GM12878 (cell line): ENCODE measurements at regions not wholly inside any gene's neighbourhood (a gene's known extent, or its start where the extent isn't known, plus 50 kb on each side); places are given as distances from the start of the nearest gene placed in this dataset.

Experiments
- ATAC-seq: fragments of 200-7000 bp; cut with Tn5 transposase; 3 replicates; pipeline ENCODE4 v1.9.1; 2020; ENCODE audit warnings: mild to moderate bottlenecking, moderate library complexity
- BruUV-seq: library from RNA; stranded (reverse); fragments of 400-500 nt; replicated peaks from 2 replicates; lab custom pipeline; 2021; lab: Mats Ljungman, UMichigan
- CTCF ChIA-PET: fragments of 300-600 bp; sonication (Branson Sonifier 250); formaldehyde crosslinking; extraction: SDS; loops from one replicate; lab custom pipeline; 2021; ENCODE audit warnings: inconsistent platforms; lab: Yijun Ruan, JAX
- POLR2A ChIA-PET: fragments of 350-600 bp; formaldehyde crosslinking; extraction: SDS; loops from one replicate; lab custom pipeline; 2021; ENCODE audit warnings: inconsistent platforms; lab: Charles Lee
- RAD21 ChIA-PET: fragments of 300-600 bp; sonication (Branson Sonifier 250); formaldehyde crosslinking; loops from one replicate; lab custom pipeline; 2023; ENCODE audit warnings: antibody characterized with exemption; ENCODE audit not compliant: unreplicated experiment; lab: Charles Lee
- SMC1A ChIA-PET: fragments of 300-600 bp; sonication (Branson Sonifier 250); formaldehyde crosslinking; loops from one replicate; lab custom pipeline; 2023; ENCODE audit not compliant: unreplicated experiment, uncharacterized antibody; lab: Charles Lee
- DNase-seq: peaks from one replicate; pipeline ENCODE4 v3.0.0-alpha.2; 2011; ENCODE audit warnings: low read depth, low spot score
- FAIRE-seq: peaks from 3 replicates; lab custom pipeline; 2011; peaks lifted over from hg19 to GRCh38; lab: Jason Lieb, UNC
- H2AFZ ChIP-seq: 2 replicates; pipeline ENCODE4 v1.6.0; 2011; ENCODE audit warnings: low read depth, low read length, control low read depth; ENCODE audit not compliant: control insufficient read depth
- H3K27ac ChIP-seq: 2 replicates; pipeline ENCODE4 v1.5.1; 2011; ENCODE audit warnings: control low read depth; ENCODE audit not compliant: control insufficient read depth, insufficient read depth
- H3K27me3 ChIP-seq, 2 experiments: replicated peaks in 1 of 2; 2 replicates each; pipeline versions ENCODE4 v1.6.0 to v1.6.1; 2011; ENCODE audit warnings: low read length in 1 of 2; ENCODE audit not compliant: control insufficient read depth in 2 of 2, insufficient read depth in 2 of 2
- H3K36me3 ChIP-seq, 2 experiments: 2 replicates each; pipeline ENCODE4 v1.5.1; 2011; ENCODE audit warnings: low read length in 1 of 2; ENCODE audit not compliant: control insufficient read depth in 2 of 2, insufficient read depth in 2 of 2
- H3K4me1 ChIP-seq: 2 replicates; pipeline ENCODE4 v1.6.1; 2011; ENCODE audit warnings: mild to moderate bottlenecking, low read length, moderate library complexity, mixed read lengths; ENCODE audit not compliant: control insufficient read depth, insufficient read depth
- H3K4me2 ChIP-seq: 2 replicates; pipeline ENCODE4 v1.6.0; 2011; ENCODE audit warnings: control low read depth; ENCODE audit not compliant: control insufficient read depth, insufficient read depth
- H3K4me3 ChIP-seq: fragments of 200-600 bp; sonication (generic); 2 replicates; pipeline ENCODE4 v1.5.1; 2016
- H3K79me2 ChIP-seq: 2 replicates; pipeline ENCODE4 v1.6.0; 2011; ENCODE audit warnings: low read length; ENCODE audit not compliant: control insufficient read depth, insufficient read depth
- H3K9ac ChIP-seq: 2 replicates; pipeline ENCODE4 v1.8.0; 2011; ENCODE audit warnings: low read length, control low read depth, mixed read lengths; ENCODE audit not compliant: control insufficient read depth, insufficient read depth
- H3K9me3 ChIP-seq: replicated peaks from 3 replicates; pipeline ENCODE4 v1.5.1; 2011; ENCODE audit warnings: mild to moderate bottlenecking, low read length; ENCODE audit not compliant: control insufficient read depth, insufficient read depth
- H4K20me1 ChIP-seq: 2 replicates; pipeline ENCODE4 v1.6.0; 2011; ENCODE audit not compliant: control insufficient read depth, insufficient read depth
- ATF2 ChIP-seq: IDR thresholded peaks from 2 replicates; pipeline ENCODE4 v1.6.1; 2012; ENCODE audit warnings: low read length, inconsistent platforms
- BRCA1 ChIP-seq: IDR thresholded peaks from 2 replicates; pipeline ENCODE4 v1.6.1; 2011; ENCODE audit warnings: low read depth, low read length, improper control_type of control experiment
- CHD2 ChIP-seq: IDR thresholded peaks from 2 replicates; pipeline ENCODE4 v1.6.1; 2011; ENCODE audit warnings: low read depth, low read length, improper control_type of control experiment, borderline replicate concordance
- CREB1 ChIP-seq: IDR thresholded peaks from 2 replicates; pipeline ENCODE4 v1.6.1; 2012; ENCODE audit warnings: low read depth, mild to moderate bottlenecking, inconsistent platforms
- MAX ChIP-seq: IDR thresholded peaks from 2 replicates; pipeline ENCODE4 v1.6.1; 2012; ENCODE audit warnings: low read depth, low read length, improper control_type of control experiment
- NR2C2 ChIP-seq: IDR thresholded peaks from 2 replicates; pipeline ENCODE4 v1.6.1; 2011; ENCODE audit warnings: borderline replicate concordance, low read depth; ENCODE audit not compliant: control insufficient read depth, insufficient read length
- PAX5 ChIP-seq: IDR thresholded peaks from 2 replicates; pipeline ENCODE4 v1.6.1; 2011; ENCODE audit warnings: low read depth, low read length, borderline replicate concordance
- RCOR1 ChIP-seq: conservative IDR thresholded peaks from 2 replicates; pipeline ENCODE4 v1.6.1; 2012; ENCODE audit warnings: low read depth, low read length, improper control_type of control experiment
- SKIL ChIP-seq: fragments of 450-650 bp; IDR thresholded peaks from 2 replicates; pipeline ENCODE4 v1.6.1; 2017; ENCODE audit warnings: mild to moderate bottlenecking, low read depth, inconsistent platforms; ENCODE audit not compliant: poor library complexity, severe bottlenecking
- WGBS: methylation state at CpG from one replicate; pipeline ENCODE4 v1.1.6; 2016; ENCODE audit warnings: low lambda C conversion rate; ENCODE audit not compliant: insufficient replicate concordance, insufficient coverage; ENCODE audit errors: missing lambda C conversion rate; 5-methylcytosine and 5-hydroxymethylcytosine counted together
- in situ Hi-C: fragments of 300-500 bp; cut with MboI; formaldehyde crosslinking; loops from 9 replicates; pipeline ENCODE4 v1.14.3; 2018; ENCODE audit warnings: mixed read lengths
- intact Hi-C: fragments of 100-400 bp; cut with micrococcal nuclease; formaldehyde crosslinking; loops from one replicate; pipeline ENCODE4 v1.14.2; 2022; ENCODE audit not compliant: unreplicated experiment

- POLR2A ChIA-PET, result no interaction called here
- WGBS, result 33% methylated on average over 3 of the region's 5 CpGs
- Histone ChIP-seq H3K4me3 (no peak overlapping the region), H3K79me2 (no peaks in the 10 kb centered on the region)
- no peak for TF ChIP-seq RCOR1
- no peak for TF ChIP-seq CHD2
- no peak for TF ChIP-seq MAX
- no peak for TF ChIP-seq SKIL
- TF ChIP-seq BRCA1, result no peak
- TF ChIP-seq NR2C2, result no peak
- TF ChIP-seq PAX5, result no peak
- TF ChIP-seq CREB1, result no peak
- TF ChIP-seq ATF2, result no peak
- TF ChIP-seq, all 136 proteins: peak for 0
- no peak for DNase-seq
- Histone ChIP-seq H3K9ac (no peak overlapping the region), H3K27me3 (no peaks in the 10 kb centered on the region), H2AFZ (no peak overlapping the region), H3K27ac (no peak overlapping the region), H4K20me1 (no peaks in the 10 kb centered on the region), H3K4me1 (no peaks in the 10 kb centered on the region), H3K9me3 (no peaks in the 10 kb centered on the region), H3K36me3 (no peaks in the 10 kb centered on the region), H3K4me2 (no peak overlapping the region)
- BruUV-seq, result no TSS peak
- intact Hi-C loops (no loop called here), in situ Hi-C loops (no loop called here)
- ChIA-PET RAD21 (no interaction called here), SMC1A (no interaction called here), CTCF (no interaction called here)
- no peak for ATAC-seq
- no peak for FAIRE-seq
These were observed 657.8 kb downstream of the MCTP2 start for GRCh38 chr15:94889153-94889552.
